NCI-H774 (cell line): ENCODE measurements at regions not wholly inside any gene's neighbourhood (a gene's known extent, or its start where the extent isn't known, plus 50 kb on each side); places are given as distances from the start of the nearest gene placed in this dataset.
"Not testable (repeated sequence)": the region's sequence is repeated elsewhere in the genome, so short reads cannot be mapped to it uniquely, and the experiment has no call there.

ENCODE experiments used
- DNase-seq: peaks from one replicate; lab custom pipeline; 2025; lab: John Stamatoyannopoulos, UW

DNA sequence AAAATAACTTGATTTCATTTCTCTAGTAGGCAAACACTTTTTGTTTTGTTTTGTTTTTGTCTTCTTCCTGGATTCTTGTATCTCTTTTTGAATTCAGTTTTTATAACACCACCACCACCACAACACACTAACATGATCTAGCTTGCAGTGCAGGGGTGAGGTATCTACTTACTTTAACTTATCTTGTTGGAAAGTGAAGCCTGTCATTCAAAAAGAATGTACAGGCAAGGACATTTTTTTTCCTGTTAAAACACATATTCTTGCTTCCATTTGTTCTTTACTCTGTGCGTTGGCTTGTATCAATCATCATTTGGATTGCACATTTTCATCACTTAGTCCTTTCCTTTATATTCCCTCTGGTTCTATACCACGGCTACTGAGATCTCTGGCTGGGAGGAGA lies 824.2 kb downstream of the PLCL1 start:
- no peak for DNase-seq

GRCh38 chr2:198622986-198623730 lies 818.8 kb downstream of the PLCL1 start:
- no peak for DNase-seq

DNA sequence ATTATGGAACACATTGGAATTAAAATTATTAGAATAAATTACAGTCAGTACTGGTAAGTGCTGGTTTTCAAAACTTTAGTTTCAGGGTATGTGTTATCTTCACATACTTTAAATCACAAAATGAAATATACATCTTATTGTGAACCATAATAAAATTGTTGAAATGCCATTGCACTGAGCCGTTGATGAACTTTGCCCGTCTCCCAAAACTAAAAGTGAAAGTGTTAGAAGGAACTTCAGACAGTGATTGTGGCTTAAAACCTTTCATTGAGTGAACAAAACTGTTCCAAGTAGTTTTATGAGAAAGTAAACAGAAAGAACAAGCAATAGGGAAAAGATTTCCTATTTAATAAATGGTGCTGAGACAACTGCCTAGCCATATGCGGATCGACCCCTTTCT lies 811.6 kb downstream of the PLCL1 start:
- no peak for DNase-seq

GRCh38 chr2:198611201-198611600 lies 806.8 kb downstream of the PLCL1 start:
- DNase-seq, result no peak

- no peak for DNase-seq
These were observed 800.2 kb downstream of the PLCL1 start for GRCh38 chr2:198604599-198604998.

DNA sequence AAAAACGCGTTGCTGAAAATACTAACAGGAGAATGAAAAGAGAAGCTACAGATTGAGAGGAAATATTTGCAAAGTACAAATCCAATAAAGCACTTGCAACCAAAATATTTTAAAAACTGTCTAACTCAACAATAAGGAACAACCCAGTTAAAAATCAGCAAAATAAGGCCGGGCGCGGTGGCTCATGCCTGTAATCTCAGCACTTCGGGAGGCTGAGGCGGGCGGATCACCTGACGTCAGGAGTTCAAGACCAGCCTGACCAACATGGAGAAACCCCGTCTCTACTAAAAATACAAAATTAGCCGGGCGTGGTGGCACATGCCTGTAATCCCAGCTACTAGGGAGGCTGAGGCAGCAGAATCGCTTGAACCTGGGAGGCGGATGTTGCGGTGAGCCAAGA lies 798.6 kb downstream of the PLCL1 start:
- DNase-seq, result not testable (repeated sequence)

GRCh38 chr2:198597648-198598047 lies 793.3 kb downstream of the PLCL1 start:
- no peak for DNase-seq

- no peak for DNase-seq
These were observed 792.6 kb downstream of the PLCL1 start for GRCh38 chr2:198596985-198597384.

DNA sequence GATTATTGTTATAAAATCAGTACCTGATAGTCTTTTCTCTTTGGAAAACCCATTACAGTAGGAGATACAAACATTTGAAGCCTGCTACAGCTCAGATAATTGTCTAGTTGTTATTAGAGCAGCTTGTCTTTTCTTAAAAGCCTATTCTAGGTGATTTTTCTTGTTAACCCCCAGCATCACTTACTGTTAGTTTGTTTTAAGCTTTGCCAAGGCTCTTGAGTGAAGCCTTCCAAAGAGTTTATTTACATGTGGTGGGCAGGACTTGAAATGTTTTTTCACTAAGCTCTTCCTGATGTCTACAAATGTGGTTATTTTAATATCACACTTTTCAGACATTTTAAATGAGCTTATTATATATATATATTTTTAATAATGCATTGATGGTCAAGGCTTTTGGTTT lies 791.3 kb downstream of the PLCL1 start:
- no peak for DNase-seq

DNA sequence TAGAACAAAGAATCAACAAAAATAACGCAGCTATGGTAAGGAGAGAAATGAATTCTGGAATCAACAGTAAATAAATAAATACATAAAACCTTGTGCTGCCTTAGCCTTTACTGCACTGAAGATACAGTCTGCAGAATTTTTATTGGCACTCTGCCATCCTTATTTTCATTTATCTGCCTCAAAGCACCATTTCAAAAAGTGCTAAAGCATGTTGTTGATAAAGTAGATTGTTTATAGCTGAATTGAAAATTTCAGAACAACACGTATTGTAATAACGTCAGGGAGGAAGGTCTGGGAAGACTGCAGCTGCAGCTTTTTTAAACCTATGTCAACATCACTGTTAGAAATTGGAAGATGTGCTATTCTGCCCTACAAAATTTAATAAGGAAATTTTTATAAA lies 787.2 kb downstream of the PLCL1 start:
- no peak for DNase-seq

GRCh38 chr2:198587741-198588140 lies 783.3 kb downstream of the PLCL1 start:
- DNase-seq, result no peak

DNA sequence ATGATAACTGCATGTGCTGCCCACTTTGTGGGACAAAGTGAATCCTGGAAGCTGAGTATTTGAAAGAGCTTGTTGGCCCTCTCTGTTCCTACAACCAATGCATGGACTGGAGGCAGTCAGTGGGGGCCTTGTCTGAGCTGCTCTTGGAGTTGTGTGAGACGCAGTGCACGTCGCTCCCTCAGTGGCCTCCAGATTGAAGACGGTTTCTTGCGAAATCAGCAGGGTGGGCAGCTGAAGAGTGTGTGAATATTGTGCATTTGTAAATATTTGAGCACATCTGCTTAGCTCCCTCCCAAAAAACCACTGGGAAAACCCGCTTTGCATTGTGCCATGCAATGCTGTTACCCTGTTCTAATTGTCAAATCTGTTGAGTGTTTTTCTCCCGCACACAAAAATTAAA lies 782.8 kb downstream of the PLCL1 start:
- DNase-seq, result no peak

DNA sequence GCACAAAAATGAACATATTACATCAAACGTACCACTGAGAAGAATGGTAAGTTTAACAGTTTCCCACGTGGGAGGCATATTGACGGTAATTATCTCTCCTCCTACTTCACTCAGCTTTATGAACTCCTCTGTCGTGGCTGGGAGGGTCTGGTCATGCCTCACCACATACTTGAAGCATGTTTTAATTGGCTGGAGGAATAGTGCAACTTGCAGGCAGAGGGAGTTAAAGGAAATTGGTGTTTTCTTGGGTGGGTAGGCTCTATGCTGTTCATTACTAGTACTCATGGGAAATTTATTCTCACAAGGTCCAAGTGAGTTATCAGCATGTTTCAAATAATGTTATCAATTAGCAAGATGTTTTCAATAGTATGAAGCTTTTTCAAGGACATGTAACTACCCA lies 767.0 kb downstream of the PLCL1 start:
- no peak for DNase-seq

DNA sequence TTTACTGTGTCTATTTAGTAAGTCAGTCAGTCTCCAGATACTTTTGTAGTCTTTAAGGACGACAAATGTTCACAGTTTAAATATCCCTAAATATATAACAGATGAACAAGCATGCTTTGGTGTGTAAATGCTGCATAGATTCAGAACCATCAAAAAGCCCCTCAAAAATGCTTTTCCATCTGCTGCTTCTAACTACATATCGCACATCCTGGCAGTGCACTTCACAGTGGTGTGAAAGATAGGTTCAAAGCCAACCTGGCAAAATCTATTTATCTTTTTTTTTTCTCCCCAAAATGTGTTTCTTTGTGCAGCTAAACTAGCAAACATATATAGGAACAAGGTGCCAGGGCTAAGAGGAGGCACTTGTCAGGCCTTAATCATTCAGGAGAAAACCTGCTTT lies 753.8 kb downstream of the PLCL1 start:
- DNase-seq, result no peak

DNA sequence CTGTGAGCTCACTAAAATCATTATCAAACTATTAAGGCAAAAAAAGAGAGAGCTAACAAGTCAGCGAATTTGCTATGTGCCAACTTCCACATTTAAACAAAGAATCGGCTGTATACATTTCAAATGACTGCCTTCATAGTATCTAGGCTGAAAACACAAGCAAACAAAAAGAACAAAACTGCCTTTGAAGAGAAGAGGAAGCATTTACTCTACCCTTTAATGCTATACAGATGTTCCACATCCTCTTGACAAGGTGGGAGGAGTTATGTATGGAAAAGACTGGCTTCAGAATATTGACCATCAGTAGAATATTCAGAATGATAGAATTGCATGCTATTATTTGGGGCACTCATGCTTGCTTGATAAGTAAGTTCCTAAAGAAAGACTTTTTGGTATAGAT lies 741.7 kb downstream of the PLCL1 start:
- DNase-seq, result no peak

DNA sequence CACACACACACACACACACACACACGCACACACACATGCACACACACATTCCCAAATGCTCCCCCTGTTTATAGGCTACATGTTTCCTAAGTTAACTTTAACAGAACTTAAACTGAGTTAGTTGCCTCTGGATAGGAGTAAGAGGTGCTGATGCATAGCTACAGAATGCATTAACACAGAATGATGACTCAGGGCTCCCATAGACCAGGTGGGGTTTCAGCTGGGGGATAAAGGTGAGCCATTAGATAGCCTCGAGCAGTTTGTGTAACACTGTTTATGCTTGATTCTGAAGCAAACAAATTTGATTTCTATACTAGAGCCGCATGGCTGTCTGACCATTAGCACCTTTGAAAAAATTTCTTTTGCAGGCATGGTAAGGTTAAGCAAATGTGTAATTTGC lies 741.0 kb downstream of the PLCL1 start:
- DNase-seq, result no peak

DNA sequence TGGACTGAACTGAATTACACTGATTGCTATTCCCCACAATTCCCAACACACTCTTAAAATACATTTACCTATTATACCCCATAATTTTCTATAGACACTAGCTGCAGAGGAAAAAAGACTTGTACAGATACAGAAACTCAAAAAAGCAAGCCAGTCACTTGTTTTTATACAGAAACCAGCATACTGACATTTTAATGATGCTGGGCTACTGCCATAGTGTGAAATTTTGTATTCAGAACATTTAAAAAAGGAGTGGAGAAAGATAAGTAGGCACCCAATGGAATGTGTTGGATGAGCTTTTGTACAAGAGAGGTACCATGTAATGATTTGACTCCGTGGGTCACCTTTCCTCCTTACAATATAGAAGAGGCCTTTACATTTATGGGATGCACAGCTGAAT lies 740.1 kb downstream of the PLCL1 start:
- DNase-seq, result no peak

GRCh38 chr2:198534756-198535155 lies 730.4 kb downstream of the PLCL1 start:
- DNase-seq, result no peak

DNA sequence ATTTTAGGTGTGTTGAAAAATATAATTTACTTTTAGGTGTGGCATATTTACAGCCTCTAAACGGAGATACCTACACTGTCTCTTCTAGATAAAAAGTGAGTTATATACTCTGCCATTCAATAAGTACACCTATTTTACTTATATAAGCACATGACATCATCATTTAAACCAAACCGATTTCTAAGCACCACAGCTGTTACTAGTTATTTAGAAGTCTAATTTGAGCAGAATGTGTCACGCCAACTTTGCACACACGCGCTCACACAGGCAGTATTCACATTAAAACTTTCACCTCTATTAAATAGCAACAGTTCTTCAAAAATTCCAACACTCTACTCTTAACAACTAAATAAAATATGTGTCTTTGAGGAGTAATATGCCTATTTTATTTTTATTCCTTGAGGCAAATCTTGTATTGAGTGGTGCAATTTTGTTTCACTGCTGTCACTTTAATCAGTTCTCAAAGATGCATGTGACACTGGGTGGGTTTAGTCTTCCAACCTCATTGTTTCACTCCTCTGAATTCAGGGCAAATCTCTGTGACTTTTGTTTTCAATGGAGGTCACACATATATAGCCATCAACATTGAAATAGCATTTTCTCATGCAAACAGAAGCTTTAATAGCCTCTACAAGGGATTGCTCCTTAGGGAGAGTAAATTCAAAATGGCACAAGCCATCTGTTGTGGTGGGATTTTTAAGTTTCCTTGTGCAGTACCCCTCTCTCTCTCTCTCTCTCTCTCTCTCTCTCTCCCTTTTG lies 721.0 kb downstream of the PLCL1 start:
- no peak for DNase-seq

- no peak for DNase-seq
These were observed 719.3 kb downstream of the PLCL1 start for GRCh38 chr2:198523710-198524109.

DNA sequence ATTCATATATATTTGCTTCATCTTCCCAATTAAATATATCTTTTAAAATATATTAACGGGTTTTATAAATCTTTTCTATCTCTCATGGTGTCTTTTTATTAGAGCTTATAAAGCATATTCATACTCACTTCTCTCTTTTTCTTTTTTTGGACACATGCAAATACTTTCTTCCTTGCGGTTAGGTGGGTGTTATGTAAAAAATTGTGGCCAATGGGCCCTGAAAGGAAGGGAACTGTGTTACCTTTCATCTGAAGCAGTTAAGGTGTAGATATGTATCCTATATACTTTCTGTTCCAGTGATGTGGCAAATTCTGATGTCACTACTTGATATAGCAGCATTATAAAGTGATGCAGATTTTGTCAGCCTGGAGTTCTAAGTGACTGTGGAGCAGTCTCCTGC lies 714.5 kb downstream of the PLCL1 start:
- no peak for DNase-seq

DNA sequence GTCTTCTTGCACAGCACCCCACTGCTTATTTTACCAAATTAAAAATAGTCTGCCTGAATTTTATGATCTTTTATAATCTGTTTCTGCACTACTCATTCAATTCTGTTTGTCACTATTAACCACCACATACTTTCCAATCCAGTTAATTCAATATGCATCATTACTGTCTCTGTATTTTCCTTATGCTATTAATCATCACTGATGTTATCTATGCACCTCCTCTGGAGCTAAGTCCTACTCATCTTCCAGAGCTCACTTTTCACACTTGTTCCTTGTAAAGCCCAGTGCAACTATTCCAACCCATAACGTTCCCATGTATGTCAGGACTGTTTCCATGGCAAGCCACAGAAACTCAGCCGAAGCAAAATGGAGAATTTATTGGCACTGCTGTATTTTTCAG lies 713.6 kb downstream of the PLCL1 start:
- no peak for DNase-seq

DNA sequence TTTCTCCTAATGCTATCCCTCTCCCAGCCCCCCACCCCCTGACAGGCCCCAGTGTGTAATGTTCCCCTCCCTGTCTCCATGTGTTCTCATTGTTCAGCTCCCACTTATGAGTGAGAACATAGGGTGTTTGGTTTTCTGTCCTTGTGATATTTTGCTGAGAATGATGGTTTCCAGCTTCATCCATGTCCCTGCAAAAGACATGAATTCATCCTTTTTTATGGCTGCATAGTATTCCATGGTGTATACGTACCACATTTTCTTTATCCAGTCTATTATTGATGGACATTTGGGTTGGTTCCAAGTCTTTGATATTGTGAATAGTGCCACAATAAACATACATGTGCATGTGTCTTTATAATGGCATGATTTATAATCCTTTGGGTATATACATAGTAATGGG lies 704.2 kb downstream of the PLCL1 start:
- not testable (repeated sequence) for DNase-seq

DNA sequence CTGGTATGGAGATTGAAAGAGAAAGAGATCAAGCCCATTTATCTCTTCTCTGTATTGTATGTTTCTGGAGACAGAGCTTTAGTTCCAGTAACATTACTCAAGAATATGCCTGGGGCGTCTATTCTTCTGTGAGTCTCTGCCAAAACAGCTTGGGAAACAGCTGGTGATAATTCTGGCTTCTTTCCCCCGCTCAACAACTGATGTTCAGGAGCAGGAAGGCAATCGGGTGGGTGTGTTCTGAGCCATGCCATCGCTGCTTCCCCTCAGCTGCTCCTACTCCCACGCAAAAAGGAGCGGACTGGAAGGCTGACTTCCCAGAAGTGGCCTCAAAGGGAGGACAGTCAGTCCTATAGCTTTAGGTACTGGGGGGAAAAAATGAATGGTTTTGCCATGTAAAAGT lies 695.1 kb downstream of the PLCL1 start:
- DNase-seq, result no peak
